Spinal cord (tissue), 9 donors: ENCODE measurements at regions not wholly inside any gene's neighbourhood (a gene's known extent, or its start where the extent isn't known, plus 50 kb on each side); places are given as distances from the start of the nearest gene placed in this dataset.

Experiments
- DNase-seq, 6 donors: peaks; one replicate each; pipeline versions ENCODE4 v3.0.0 to v3.0.0-alpha.2; 2013 to 2015; ENCODE audit warnings: low spot score in 6 of 6, low read depth in 4 of 6
- H3K27ac ChIP-seq: one replicate; pipeline ENCODE4 v1.5.1; 2013; ENCODE audit warnings: low read depth, low read length, control low read depth
- H3K27me3 ChIP-seq: one replicate; pipeline ENCODE4 v1.6.1; 2013; ENCODE audit warnings: low read length; ENCODE audit not compliant: control insufficient read depth, insufficient read depth
- H3K36me3 ChIP-seq: one replicate; pipeline ENCODE4 v1.6.1; 2013; ENCODE audit warnings: low read length; ENCODE audit not compliant: control insufficient read depth, insufficient read depth
- H3K4me1 ChIP-seq: one replicate; pipeline ENCODE4 v1.6.1; 2013; ENCODE audit warnings: low read length; ENCODE audit not compliant: control insufficient read depth, insufficient read depth
- H3K4me3 ChIP-seq: one replicate; pipeline ENCODE4 v1.5.1; 2013; ENCODE audit warnings: low read depth, low read length, control low read depth
- H3K9me3 ChIP-seq: one replicate; pipeline ENCODE4 v1.6.1; 2013; ENCODE audit warnings: low read length; ENCODE audit not compliant: control insufficient read depth, insufficient read depth
- WGBS: methylation state at CpG from one replicate; pipeline ENCODE4 v1.1.5; 2013; ENCODE audit warnings: missing lambda C conversion rate; ENCODE audit not compliant: insufficient coverage; 5-methylcytosine and 5-hydroxymethylcytosine counted together
- donor health status: healthy.

DNA sequence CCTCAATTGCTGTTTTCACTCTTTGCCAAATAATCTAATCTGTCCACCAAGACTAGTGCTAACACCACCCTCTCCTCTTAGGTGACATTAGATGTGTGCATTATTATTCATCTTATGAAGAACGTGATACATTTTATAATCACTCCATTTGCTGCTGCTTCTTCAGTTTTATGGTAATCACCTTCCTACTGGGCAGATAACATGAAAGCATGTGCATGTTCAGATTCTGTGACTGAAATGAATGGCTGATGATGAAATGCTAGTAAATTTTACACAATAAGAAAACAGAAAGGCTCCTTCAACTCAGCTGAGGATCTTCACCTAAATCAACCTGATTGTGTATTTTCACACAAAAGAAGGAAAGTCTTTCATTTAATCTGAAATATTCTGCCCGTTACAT lies 577.6 kb downstream of the CSNK1G3 start:
- peak in 1 of 6 donors; percentile 56 for DNase-seq
- Histone ChIP-seq H3K4me1 (no peaks in the 10 kb centered on the region), H3K4me3 (no peak overlapping the region), H3K36me3 (no peaks in the 10 kb centered on the region), H3K9me3 (no peaks in the 10 kb centered on the region), H3K27me3 (no peaks in the 10 kb centered on the region), H3K27ac (no peak overlapping the region)
- 40% methylated on average over 1 of the region's 2 CpGs for WGBS

DNA sequence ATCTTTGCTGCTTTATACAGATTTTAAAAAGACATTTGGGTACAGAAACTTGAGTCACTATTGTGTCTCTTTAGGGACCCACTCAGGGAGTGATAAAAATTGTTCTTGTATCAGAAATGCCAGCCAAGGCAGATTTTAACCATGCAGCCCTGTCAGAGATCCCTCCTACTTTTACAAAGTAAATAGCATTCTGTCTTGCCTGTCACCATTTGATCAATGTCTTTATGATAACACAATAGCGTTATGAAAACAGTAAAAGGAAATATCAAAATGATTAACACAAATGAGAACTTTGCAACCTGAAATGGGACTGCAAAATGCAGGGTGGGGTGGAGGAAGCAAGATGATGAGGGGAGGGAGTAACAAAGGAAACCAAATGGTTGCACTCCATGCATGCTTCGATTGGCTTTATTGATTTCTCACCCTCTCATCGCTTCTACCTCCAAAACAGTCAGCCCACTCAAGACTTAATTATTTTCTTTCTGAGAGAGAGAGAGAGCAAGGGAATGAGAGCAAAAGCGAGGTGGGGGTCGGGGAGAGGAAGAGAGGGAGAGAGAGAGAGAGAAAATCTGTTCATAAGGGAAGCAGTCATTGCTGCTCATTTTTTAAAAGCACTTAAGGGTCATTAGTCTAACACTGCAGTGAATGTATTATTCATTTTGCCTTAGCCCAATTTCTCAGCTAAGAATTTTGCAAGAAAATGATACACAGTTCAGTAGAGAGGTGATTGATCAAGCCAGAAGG lies 576.5 kb downstream of the CSNK1G3 start:
- no CpG with 5 or more reads among the region's 5 CpGs for whole genome bisulfite sequencing
- Histone ChIP-seq H3K27ac (no peak overlapping the region), H3K4me1 (no peaks in the 10 kb centered on the region), H3K36me3 (no peaks in the 10 kb centered on the region), H3K27me3 (no peaks in the 10 kb centered on the region), H3K4me3 (no peak overlapping the region), H3K9me3 (peaks cover 1% of the 10 kb centered on the region)
- DNase-seq: peak in 2 of 6 donors; percentile 15 to 79

- Histone ChIP-seq H3K4me3 (no peak overlapping the region), H3K36me3 (no peaks in the 10 kb centered on the region)
- WGBS: 44% methylated on average over 2 of the region's 2 CpGs
Measured at GRCh38 chr5:124087752-124088151, 575.8 kb downstream of the CSNK1G3 start.

DNA sequence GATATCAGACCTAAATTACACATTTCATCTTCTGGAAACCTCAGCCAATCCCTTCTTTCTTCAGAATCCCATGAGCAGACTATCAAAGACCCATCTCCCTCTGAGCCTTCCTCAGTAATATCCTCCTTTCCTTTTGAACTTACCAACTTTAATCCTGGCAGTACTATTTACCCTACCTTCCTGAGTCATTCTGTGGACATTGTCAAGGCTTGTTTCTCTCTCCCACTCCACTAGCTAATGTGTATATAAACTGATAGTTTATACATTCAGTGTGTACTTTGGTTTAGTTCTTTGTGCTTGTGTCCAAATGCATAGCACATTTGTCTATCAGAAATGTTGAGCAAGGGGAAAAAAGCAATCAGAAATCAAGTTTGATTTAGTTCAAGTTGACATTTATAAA lies 568.3 kb downstream of the CSNK1G3 start:
- DNase-seq: no peak
- Histone ChIP-seq H3K4me1 (no peaks in the 10 kb centered on the region), H3K36me3 (no peaks in the 10 kb centered on the region)

More at GRCh38 chr5:124087752-124088151, 575.8 kb downstream of the CSNK1G3 start:
- Histone ChIP-seq H3K27me3 (no peaks in the 10 kb centered on the region), H3K4me1 (no peaks in the 10 kb centered on the region), H3K27ac (no peak overlapping the region), H3K9me3 (peaks cover 1% of the 10 kb centered on the region)
- no peak for DNase-seq

GRCh38 chr5:124079062-124079461 lies 567.1 kb downstream of the CSNK1G3 start:
- DNase-seq: no peak

More for the DNA sequence above, 568.3 kb downstream of the CSNK1G3 start:
- H3K4me3 ChIP-seq: no peak overlapping the region
- peaks cover 1% of the 10 kb centered on the region for H3K9me3 ChIP-seq
- no peaks in the 10 kb centered on the region for H3K27me3 ChIP-seq
- no peak overlapping the region for H3K27ac ChIP-seq

GRCh38 chr5:124074500-124074899 lies 562.5 kb downstream of the CSNK1G3 start:
- no peaks in the 10 kb centered on the region for H3K27me3 ChIP-seq

More at GRCh38 chr5:124079062-124079461, 567.1 kb downstream of the CSNK1G3 start:
- Histone ChIP-seq H3K27ac (no peak overlapping the region), H3K36me3 (no peaks in the 10 kb centered on the region), H3K27me3 (no peaks in the 10 kb centered on the region), H3K4me3 (no peak overlapping the region), H3K9me3 (peaks cover 1% of the 10 kb centered on the region), H3K4me1 (no peaks in the 10 kb centered on the region)

GRCh38 chr5:124072570-124072969 lies 560.6 kb downstream of the CSNK1G3 start:
- H3K36me3 ChIP-seq: no peaks in the 10 kb centered on the region
- no peaks in the 10 kb centered on the region for H3K27me3 ChIP-seq
- H3K27ac ChIP-seq: no peak overlapping the region
- no peak overlapping the region for H3K4me3 ChIP-seq
- no peaks in the 10 kb centered on the region for H3K4me1 ChIP-seq
- no peaks in the 10 kb centered on the region for H3K9me3 ChIP-seq
- no peak for DNase-seq

More at GRCh38 chr5:124074500-124074899, 562.5 kb downstream of the CSNK1G3 start:
- Histone ChIP-seq H3K4me1 (no peaks in the 10 kb centered on the region), H3K4me3 (no peak overlapping the region), H3K9me3 (no peaks in the 10 kb centered on the region), H3K36me3 (no peaks in the 10 kb centered on the region), H3K27ac (no peak overlapping the region)
- DNase-seq: no peak

DNA sequence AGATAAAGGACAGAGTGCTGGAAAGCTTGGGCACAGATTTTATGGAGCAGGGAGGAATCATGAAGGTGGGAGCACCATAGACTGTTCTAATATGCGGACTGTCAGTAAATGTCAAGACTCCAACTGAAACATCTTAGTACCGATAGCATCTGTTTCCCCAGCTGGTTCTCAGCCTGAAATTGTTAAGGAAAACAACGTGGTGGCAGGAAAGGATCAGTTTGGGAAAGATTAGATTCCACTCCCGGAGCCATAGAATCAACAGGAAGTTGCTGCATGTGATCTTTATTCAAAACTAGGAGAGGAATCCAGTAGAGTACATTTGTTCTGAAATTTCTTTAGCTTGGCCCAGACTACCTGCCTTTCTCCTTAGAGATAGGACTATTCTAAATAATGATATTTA lies 559.1 kb downstream of the CSNK1G3 start:
- peak in 1 of 6 donors; percentile 17 for DNase-seq
- Histone ChIP-seq H3K4me1 (no peaks in the 10 kb centered on the region), H3K36me3 (no peaks in the 10 kb centered on the region), H3K9me3 (no peaks in the 10 kb centered on the region), H3K27me3 (no peaks in the 10 kb centered on the region), H3K27ac (no peak overlapping the region), H3K4me3 (no peak overlapping the region)
- WGBS: 62% methylated on average over 3 of the region's 4 CpGs

- no peaks in the 10 kb centered on the region for H3K9me3 ChIP-seq
- H3K36me3 ChIP-seq: no peaks in the 10 kb centered on the region
- DNase-seq: no peak
- 80% methylated on average over 1 of the region's 2 CpGs for WGBS
- H3K27me3 ChIP-seq: no peaks in the 10 kb centered on the region
- H3K4me3 ChIP-seq: no peak overlapping the region
- no peak overlapping the region for H3K27ac ChIP-seq
- no peaks in the 10 kb centered on the region for H3K4me1 ChIP-seq
Measured at GRCh38 chr5:124065508-124065907, 553.5 kb downstream of the CSNK1G3 start.

- no peak overlapping the region for H3K27ac ChIP-seq
- H3K36me3 ChIP-seq: no peaks in the 10 kb centered on the region
- no peaks in the 10 kb centered on the region for H3K27me3 ChIP-seq
- DNase-seq: no peak
- WGBS: 86% methylated on average over 1 of the region's 1 CpG
- no peaks in the 10 kb centered on the region for H3K4me1 ChIP-seq
- no peaks in the 10 kb centered on the region for H3K9me3 ChIP-seq
- no peak overlapping the region for H3K4me3 ChIP-seq
Measured at GRCh38 chr5:124064956-124065355, 553.0 kb downstream of the CSNK1G3 start.
